GM19438 (cell line): ENCODE measurements at regions not wholly inside any gene's neighbourhood (a gene's known extent, or its start where the extent isn't known, plus 50 kb on each side); places are given as distances from the start of the nearest gene placed in this dataset.

Experiments
- ATAC-seq: cut with Tn5 transposase; IDR thresholded peaks from one replicate; pipeline ENCODE4 v1.9.1; 2021; ENCODE audit warnings: low read depth; ENCODE audit not compliant: unreplicated experiment

GRCh38 chr2:5751873-5752482 lies 59.8 kb downstream of the SOX11 start:
- ATAC-seq, result no peak

GRCh38 chr2:5756272-5756671 lies 64.1 kb downstream of the SOX11 start:
- ATAC-seq, result no peak

GRCh38 chr2:5758346-5758745 lies 66.2 kb downstream of the SOX11 start:
- no peak for ATAC-seq

GRCh38 chr2:5759949-5760348 lies 67.8 kb downstream of the SOX11 start:
- ATAC-seq, result no peak

GRCh38 chr2:5763531-5763930 lies 71.3 kb downstream of the SOX11 start:
- ATAC-seq, result no peak

- ATAC-seq, result no peak
Measured at GRCh38 chr2:5764041-5764440, 71.9 kb downstream of the SOX11 start.

- no peak for ATAC-seq
Measured at GRCh38 chr2:5766056-5766455, 73.9 kb downstream of the SOX11 start.

GRCh38 chr2:5766561-5766960 lies 74.4 kb downstream of the SOX11 start:
- no peak for ATAC-seq

- ATAC-seq, result no peak
Measured at GRCh38 chr2:5777131-5777535, 84.9 kb downstream of the SOX11 start.

- no peak for ATAC-seq
Measured at GRCh38 chr2:5781679-5782078, 89.5 kb downstream of the SOX11 start.

- ATAC-seq, result no peak
Measured at GRCh38 chr2:5782103-5782502, 89.9 kb downstream of the SOX11 start.

GRCh38 chr2:5788447-5788846 lies 96.3 kb downstream of the SOX11 start:
- ATAC-seq, result no peak

GRCh38 chr2:5791371-5791770 lies 99.2 kb downstream of the SOX11 start:
- no peak for ATAC-seq

GRCh38 chr2:5794012-5794411 lies 101.8 kb downstream of the SOX11 start:
- no peak for ATAC-seq

- ATAC-seq, result no peak
Measured at GRCh38 chr2:5798084-5798483, 105.9 kb downstream of the SOX11 start.

- no peak for ATAC-seq
Measured at GRCh38 chr2:5799348-5799747, 107.2 kb downstream of the SOX11 start.

GRCh38 chr2:5803547-5803946 lies 111.4 kb downstream of the SOX11 start:
- no peak for ATAC-seq

GRCh38 chr2:5818961-5819600 lies 126.9 kb downstream of the SOX11 start:
- ATAC-seq, result no peak

- ATAC-seq, result no peak
Measured at GRCh38 chr2:5824126-5824525, 131.9 kb downstream of the SOX11 start.

- no peak for ATAC-seq
Measured at GRCh38 chr2:5825686-5826085, 133.5 kb downstream of the SOX11 start.

GRCh38 chr2:5826979-5827655 lies 134.9 kb downstream of the SOX11 start:
- ATAC-seq, result no peak

- ATAC-seq, result no peak
Measured at GRCh38 chr2:5834501-5834900, 142.3 kb downstream of the SOX11 start.
